K562 (cell line): ENCODE measurements at regions not wholly inside any gene's neighbourhood (a gene's known extent, or its start where the extent isn't known, plus 50 kb on each side); places are given as distances from the start of the nearest gene placed in this dataset.

Source experiments
- BDP1 ChIP-seq: IDR thresholded peaks from 3 replicates; pipeline ENCODE4 v1.6.1; 2011; ENCODE audit not compliant: insufficient read length, insufficient read depth
- NCOA1 ChIP-seq: fragments of 450-650 bp; IDR thresholded peaks from 2 replicates; pipeline ENCODE4 v1.6.1; 2016; ENCODE audit warnings: low read depth
- NFE2 ChIP-seq: IDR thresholded peaks from 2 replicates; pipeline ENCODE4 v1.6.1; 2014; ENCODE audit warnings: antibody characterized with exemption, low read depth
- NR2C2 ChIP-seq, 2 experiments: fragments of 200-800 bp in 1 of 2; sonication (Bioruptor generic) in 1 of 2; sonication (generic) in 1 of 2; formaldehyde crosslinking in 1 of 2; IDR thresholded peaks; 2 replicates each; pipeline versions ENCODE4 v1.6.1 to v1.8.0; 2016 to 2022; ENCODE audit warnings: mild to moderate bottlenecking in 1 of 2, missing compliant biosample characterization in 1 of 2, missing genetic modification characterization in 1 of 2, missing genetic modification reagents in 1 of 2
- SMARCA4 ChIP-seq: fragments of 450-650 bp; IDR thresholded peaks from 2 replicates; pipeline ENCODE4 v1.6.1; 2016
- ZSCAN32 ChIP-seq: fragments of 450-650 bp; formaldehyde crosslinking; IDR thresholded peaks from 2 replicates; pipeline ENCODE4 v1.4.0; 2020; ENCODE audit warnings: mild to moderate bottlenecking, moderate library complexity
- TF ChIP-seq, protein P1 (sequence below), 2 experiments: fragments of 450-650 bp in 1 of 2; sonication (generic) in 1 of 2; formaldehyde crosslinking in 1 of 2; IDR thresholded peaks; 2 replicates each; pipeline versions ENCODE4 v1.7.1 to v1.9.0; 2016 to 2022; ENCODE audit warnings: inconsistent platforms in 1 of 2, mild to moderate bottlenecking in 1 of 2, missing genetic modification reagents in 1 of 2
- TF ChIP-seq, protein P2 (sequence below): sonication (generic); formaldehyde crosslinking; IDR thresholded peaks from 2 replicates; pipeline ENCODE4 v1.8.0; 2022; ENCODE audit warnings: missing genetic modification reagents, mild to moderate bottlenecking, borderline replicate concordance
- TF ChIP-seq, protein P3 (sequence below): fragments of 450-650 bp; IDR thresholded peaks from 2 replicates; pipeline ENCODE4 v1.6.1; 2016; ENCODE audit warnings: missing biosample characterization, missing genetic modification characterization
- TF ChIP-seq, protein P4 (sequence below): fragments of 450-650 bp; formaldehyde crosslinking; IDR thresholded peaks from 2 replicates; pipeline ENCODE4 v1.4.0; 2020; ENCODE audit warnings: mild to moderate bottlenecking

DNA sequence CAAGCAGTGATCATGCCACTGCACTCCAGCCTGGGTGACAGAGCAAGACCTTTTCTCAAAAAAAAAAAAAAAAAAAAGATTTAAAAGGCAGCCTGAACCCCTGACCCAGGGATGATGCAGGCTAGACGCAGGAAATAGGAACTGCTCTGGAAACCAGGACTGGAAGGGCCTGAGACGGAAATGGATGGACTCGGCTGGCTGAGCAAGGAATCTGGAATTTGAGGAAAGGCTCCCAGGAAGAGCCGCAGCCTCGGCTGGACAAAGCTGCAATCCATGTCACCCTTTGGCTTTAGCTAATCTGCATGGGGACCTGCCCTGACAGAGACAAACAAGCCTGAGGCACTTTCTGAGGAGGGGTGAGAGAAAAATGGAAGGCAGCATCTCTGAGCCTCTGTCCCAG is 55.0 kb upstream of the DAPL1 start (continued):
- TF ChIP-seq, protein P1, sequence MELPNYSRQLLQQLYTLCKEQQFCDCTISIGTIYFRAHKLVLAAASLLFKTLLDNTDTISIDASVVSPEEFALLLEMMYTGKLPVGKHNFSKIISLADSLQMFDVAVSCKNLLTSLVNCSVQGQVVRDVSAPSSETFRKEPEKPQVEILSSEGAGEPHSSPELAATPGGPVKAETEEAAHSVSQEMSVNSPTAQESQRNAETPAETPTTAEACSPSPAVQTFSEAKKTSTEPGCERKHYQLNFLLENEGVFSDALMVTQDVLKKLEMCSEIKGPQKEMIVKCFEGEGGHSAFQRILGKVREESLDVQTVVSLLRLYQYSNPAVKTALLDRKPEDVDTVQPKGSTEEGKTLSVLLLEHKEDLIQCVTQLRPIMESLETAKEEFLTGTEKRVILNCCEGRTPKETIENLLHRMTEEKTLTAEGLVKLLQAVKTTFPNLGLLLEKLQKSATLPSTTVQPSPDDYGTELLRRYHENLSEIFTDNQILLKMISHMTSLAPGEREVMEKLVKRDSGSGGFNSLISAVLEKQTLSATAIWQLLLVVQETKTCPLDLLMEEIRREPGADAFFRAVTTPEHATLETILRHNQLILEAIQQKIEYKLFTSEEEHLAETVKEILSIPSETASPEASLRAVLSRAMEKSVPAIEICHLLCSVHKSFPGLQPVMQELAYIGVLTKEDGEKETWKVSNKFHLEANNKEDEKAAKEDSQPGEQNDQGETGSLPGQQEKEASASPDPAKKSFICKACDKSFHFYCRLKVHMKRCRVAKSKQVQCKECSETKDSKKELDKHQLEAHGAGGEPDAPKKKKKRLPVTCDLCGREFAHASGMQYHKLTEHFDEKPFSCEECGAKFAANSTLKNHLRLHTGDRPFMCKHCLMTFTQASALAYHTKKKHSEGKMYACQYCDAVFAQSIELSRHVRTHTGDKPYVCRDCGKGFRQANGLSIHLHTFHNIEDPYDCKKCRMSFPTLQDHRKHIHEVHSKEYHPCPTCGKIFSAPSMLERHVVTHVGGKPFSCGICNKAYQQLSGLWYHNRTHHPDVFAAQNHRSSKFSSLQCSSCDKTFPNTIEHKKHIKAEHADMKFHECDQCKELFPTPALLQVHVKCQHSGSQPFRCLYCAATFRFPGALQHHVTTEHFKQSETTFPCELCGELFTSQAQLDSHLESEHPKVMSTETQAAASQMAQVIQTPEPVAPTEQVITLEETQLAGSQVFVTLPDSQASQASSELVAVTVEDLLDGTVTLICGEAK (IDR thresholded peaks at IDR 0.05): no peak
- TF ChIP-seq, protein P1 (CRISPR knock-in tag; IDR thresholded peaks at IDR 0.05): no peak
- TF ChIP-seq ZSCAN32 (CRISPR knock-in tag): no peak
- no peak for TF ChIP-seq NR2C2 (CRISPR knock-in tag; IDR thresholded peaks at IDR 0.05)
- TF ChIP-seq NR2C2 (tag; IDR thresholded peaks at IDR 0.05): no peak
- TF ChIP-seq, protein P2, sequence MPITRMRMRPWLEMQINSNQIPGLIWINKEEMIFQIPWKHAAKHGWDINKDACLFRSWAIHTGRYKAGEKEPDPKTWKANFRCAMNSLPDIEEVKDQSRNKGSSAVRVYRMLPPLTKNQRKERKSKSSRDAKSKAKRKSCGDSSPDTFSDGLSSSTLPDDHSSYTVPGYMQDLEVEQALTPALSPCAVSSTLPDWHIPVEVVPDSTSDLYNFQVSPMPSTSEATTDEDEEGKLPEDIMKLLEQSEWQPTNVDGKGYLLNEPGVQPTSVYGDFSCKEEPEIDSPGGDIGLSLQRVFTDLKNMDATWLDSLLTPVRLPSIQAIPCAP (CRISPR knock-in tag): no peak
- TF ChIP-seq NCOA1: no peak
- TF ChIP-seq SMARCA4: no peak
- TF ChIP-seq, protein P3, sequence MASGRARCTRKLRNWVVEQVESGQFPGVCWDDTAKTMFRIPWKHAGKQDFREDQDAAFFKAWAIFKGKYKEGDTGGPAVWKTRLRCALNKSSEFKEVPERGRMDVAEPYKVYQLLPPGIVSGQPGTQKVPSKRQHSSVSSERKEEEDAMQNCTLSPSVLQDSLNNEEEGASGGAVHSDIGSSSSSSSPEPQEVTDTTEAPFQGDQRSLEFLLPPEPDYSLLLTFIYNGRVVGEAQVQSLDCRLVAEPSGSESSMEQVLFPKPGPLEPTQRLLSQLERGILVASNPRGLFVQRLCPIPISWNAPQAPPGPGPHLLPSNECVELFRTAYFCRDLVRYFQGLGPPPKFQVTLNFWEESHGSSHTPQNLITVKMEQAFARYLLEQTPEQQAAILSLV (tag): no peak
- TF ChIP-seq NFE2: no peak
- TF ChIP-seq BDP1: no peak
- TF ChIP-seq, protein P4, sequence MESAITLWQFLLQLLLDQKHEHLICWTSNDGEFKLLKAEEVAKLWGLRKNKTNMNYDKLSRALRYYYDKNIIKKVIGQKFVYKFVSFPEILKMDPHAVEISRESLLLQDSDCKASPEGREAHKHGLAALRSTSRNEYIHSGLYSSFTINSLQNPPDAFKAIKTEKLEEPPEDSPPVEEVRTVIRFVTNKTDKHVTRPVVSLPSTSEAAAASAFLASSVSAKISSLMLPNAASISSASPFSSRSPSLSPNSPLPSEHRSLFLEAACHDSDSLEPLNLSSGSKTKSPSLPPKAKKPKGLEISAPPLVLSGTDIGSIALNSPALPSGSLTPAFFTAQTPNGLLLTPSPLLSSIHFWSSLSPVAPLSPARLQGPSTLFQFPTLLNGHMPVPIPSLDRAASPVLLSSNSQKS (CRISPR knock-in tag): no peak
- TF ChIP-seq, all 486 proteins: peak for 0
